ENCODE measurements at regions not wholly inside any gene's neighbourhood (a gene's known extent, or its start where the extent isn't known, plus 50 kb on each side); places are given as distances from the start of the nearest gene placed in this dataset.

- Histone ChIP-seq H3K27ac (ENCODE audit: low read depth in 1 of 2, low read length in 2 of 2) (no peak overlapping the region), H3K9ac (ENCODE audit: insufficient read depth, low read length, poor library complexity, severe bottlenecking) (no peak overlapping the region), H3K4me1 (ENCODE audit: control insufficient read depth in 1 of 2, insufficient read depth in 2 of 2, low read length in 2 of 2) (no peaks in the 10 kb centered on the region), H3K36me3 (replicated peaks in 1 of 2; ENCODE audit: control insufficient read depth in 1 of 2, insufficient read depth in 2 of 2, low read length in 2 of 2) (no peaks in the 10 kb centered on the region), H4K20me1 (ENCODE audit: insufficient read depth, low read length) (no peaks in the 10 kb centered on the region), H2AFZ (ENCODE audit: insufficient read depth, low read depth, low read length, poor library complexity, severe bottlenecking) (no peak overlapping the region), H3K4me2 (replicated peaks; ENCODE audit: extremely low read depth, low read length, poor library complexity, severe bottlenecking) (no peak overlapping the region), H3K4me3 (replicated peaks in 1 of 3; ENCODE audit: low read depth in 2 of 3, low read length in 3 of 3) (no peak overlapping the region), H3K79me2 (ENCODE audit: insufficient read depth, low read length) (no peaks in the 10 kb centered on the region), H3K9me3 (replicated peaks in 1 of 2; ENCODE audit: control insufficient read depth in 1 of 2, insufficient read depth in 1 of 2, low read length in 2 of 2) (peaks cover 0 to 2% of the 10 kb centered on the region in 2 donors), H3K27me3 (ENCODE audit: control insufficient read depth in 2 of 2, insufficient read depth in 2 of 2, low read length in 2 of 2) (no peaks in the 10 kb centered on the region)
- DNase-seq = no peak
- intact Hi-C loops (cut with micrococcal nuclease) = no loop called here
- 57% methylated on average over 1 of the region's 4 CpGs for whole genome bisulfite sequencing (ENCODE audit: insufficient coverage)
- Mint-ChIP-seq H3K36me3 (no peaks in the 10 kb centered on the region), H3K27me3 (ENCODE audit: low read depth in 3 of 3) (peaks cover 0 to 6% (median 0%) of the 10 kb centered on the region in 3 donors), H3K27ac (no peak overlapping the region), H3K4me3 (no peak overlapping the region), H3K4me1 (no peaks in the 10 kb centered on the region), H3K9me3 (peaks cover 0 to 9% (median 3%) of the 10 kb centered on the region in 7 donors)
- no peak for TF ChIP-seq CTCF (IDR thresholded peaks at IDR 0.05)
These were observed 187.3 kb downstream of the IPO8 start for GRCh38 chr12:30508205-30508967.

- H3K36me3 ChIP-seq (replicated peaks in 1 of 2; ENCODE audit: control insufficient read depth in 1 of 2, insufficient read depth in 2 of 2, low read length in 2 of 2) = no peaks in the 10 kb centered on the region
- 88% methylated on average over 2 of the region's 4 CpGs for whole genome bisulfite sequencing (ENCODE audit: insufficient coverage)
- intact Hi-C loops (cut with micrococcal nuclease) = no loop called here
These were observed 188.1 kb downstream of the IPO8 start for GRCh38 chr12:30507576-30507975.

More at GRCh38 chr12:30507576-30507975, 188.1 kb downstream of the IPO8 start:
- no peak overlapping the region for H2AFZ ChIP-seq (ENCODE audit: insufficient read depth, low read depth, low read length, poor library complexity, severe bottlenecking)
- H3K9me3 ChIP-seq (replicated peaks in 1 of 2; ENCODE audit: control insufficient read depth in 1 of 2, insufficient read depth in 1 of 2, low read length in 2 of 2) = peaks cover 0 to 2% of the 10 kb centered on the region in 2 donors
- H3K9ac ChIP-seq (ENCODE audit: insufficient read depth, low read length, poor library complexity, severe bottlenecking) = no peak overlapping the region
- H4K20me1 ChIP-seq (ENCODE audit: insufficient read depth, low read length) = no peaks in the 10 kb centered on the region
- no peaks in the 10 kb centered on the region for H3K36me3 Mint-ChIP-seq
- H3K4me1 Mint-ChIP-seq = no peaks in the 10 kb centered on the region
- no peak overlapping the region for H3K27ac ChIP-seq (ENCODE audit: low read depth in 1 of 2, low read length in 2 of 2)
- no peak overlapping the region for H3K27ac Mint-ChIP-seq
- no peaks in the 10 kb centered on the region for H3K27me3 ChIP-seq (ENCODE audit: control insufficient read depth in 2 of 2, insufficient read depth in 2 of 2, low read length in 2 of 2)
- peaks cover 0 to 5% (median 0%) of the 10 kb centered on the region in 3 donors for H3K27me3 Mint-ChIP-seq (ENCODE audit: low read depth in 3 of 3)
- H3K4me1 ChIP-seq (ENCODE audit: control insufficient read depth in 1 of 2, insufficient read depth in 2 of 2, low read length in 2 of 2) = no peaks in the 10 kb centered on the region
- H3K4me3 Mint-ChIP-seq = no peak overlapping the region
- TF ChIP-seq CTCF (IDR thresholded peaks at IDR 0.05) = no peak
- H3K4me2 ChIP-seq (replicated peaks; ENCODE audit: extremely low read depth, low read length, poor library complexity, severe bottlenecking) = no peak overlapping the region
- no peaks in the 10 kb centered on the region for H3K79me2 ChIP-seq (ENCODE audit: insufficient read depth, low read length)
- no peak for DNase-seq
- H3K9me3 Mint-ChIP-seq = peaks cover 0 to 9% (median 2%) of the 10 kb centered on the region in 7 donors
- H3K4me3 ChIP-seq (replicated peaks in 1 of 3; ENCODE audit: low read depth in 2 of 3, low read length in 3 of 3) = no peak overlapping the region
